Heart left ventricle (tissue), 16 donors: ENCODE measurements at regions not wholly inside any gene's neighbourhood (a gene's known extent, or its start where the extent isn't known, plus 50 kb on each side); places are given as distances from the start of the nearest gene placed in this dataset.

ENCODE experiments used
- ATAC-seq, 4 donors: fragments of 200-7000 bp; cut with Tn5 transposase; one replicate each; pipeline ENCODE4 v1.9.1; 2020 to 2022; ENCODE audit warnings: moderate library complexity in 4 of 4, mild to moderate bottlenecking in 3 of 4, moderate number of reproducible peaks in 1 of 4
- DNase-seq, 5 donors: peaks; one replicate each; pipeline ENCODE4 v3.0.0-alpha.2; 2020
- H3K27ac ChIP-seq, 12 donors: fragments of 200-600 bp; sonication (generic) in 4 of 12; one replicate each; pipeline versions ENCODE4 v1.5.0 to v1.8.0; 2016 to 2022; ENCODE audit warnings: mild to moderate bottlenecking in 2 of 12
- H3K27me3 ChIP-seq, 9 donors: fragments of 200-600 bp; sonication (generic) in 2 of 9; one replicate each; pipeline versions ENCODE4 v1.5.1 to v1.8.0; 2016 to 2022; ENCODE audit warnings: mild to moderate bottlenecking in 3 of 9
- H3K36me3 ChIP-seq, 9 donors: fragments of 200-600 bp; sonication (generic) in 2 of 9; one replicate each; pipeline versions ENCODE4 v1.5.0 to v1.8.0; 2018 to 2022; ENCODE audit warnings: mild to moderate bottlenecking in 2 of 9
- H3K4me1 ChIP-seq, 12 donors: fragments of 200-600 bp; sonication (generic) in 4 of 12; one replicate each; pipeline versions ENCODE4 v1.5.0 to v1.8.0; 2016 to 2022; ENCODE audit warnings: mild to moderate bottlenecking in 3 of 12
- H3K4me3 ChIP-seq, 12 donors: fragments of 200-600 bp; sonication (generic) in 4 of 12; one replicate each; pipeline versions ENCODE4 v1.5.0 to v1.8.0; 2017 to 2022; ENCODE audit warnings: mild to moderate bottlenecking in 9 of 12, moderate library complexity in 4 of 12
- H3K9me3 ChIP-seq, 12 donors: fragments of 200-600 bp; sonication (generic) in 4 of 12; one replicate each; pipeline versions ENCODE4 v1.5.0 to v1.8.0; 2016 to 2022; ENCODE audit warnings: mild to moderate bottlenecking in 1 of 12
- POLR2A ChIP-seq, 2 donors: fragments of 450-650 bp; IDR thresholded peaks; one replicate each; pipeline ENCODE4 v1.6.1; 2017; ENCODE audit warnings: antibody characterized with exemption in 2 of 2, mild to moderate bottlenecking in 2 of 2, moderate library complexity in 2 of 2
- WGBS, 4 donors: extraction: QIAGEN DNeasy Blood & Tissue Kit in 2 of 4; methylation state at CpG; one replicate each; pipeline versions ENCODE4 v1.1.5 to v1.1.7; 2013 to 2018; 5-methylcytosine and 5-hydroxymethylcytosine counted together
- intact Hi-C, 10 donors: fragments of 100-400 bp; cut with DNase I; formaldehyde crosslinking; loops; one replicate each; pipeline versions ENCODE4 v1.11.1 to v1.14.2; 2022
- TF ChIP-seq, protein P1 (sequence below), 12 donors: fragments of 200-600 bp; sonication (generic) in 4 of 12; IDR thresholded peaks; one replicate each; pipeline versions ENCODE4 v1.5.0 to v1.8.0; 2018 to 2022; ENCODE audit warnings: antibody characterized with exemption in 12 of 12, mild to moderate bottlenecking in 5 of 12
- donor health status: ischemic (EF 13 %, LVEDD 7.1; RV severe dilation, severe dysfunction).
- donor health status: healthy with polysubstance abuse.
- donor health status: DM: no; HTN: yes; CAD: no.
- donor health status: DM: no; HTN: no; CAD: no.
- donor health status: ischemic (EF 25% LVEDD 6.9; RV normal size, moderate dysfunction).
- donor health status: ischemic (EF 25% LVEDD 5.7; RV mildly dilated, moderate dysfunction).
- donor health status: healthy.
- donor health status: DM: yes; HTN: yes; CAD: no.
- donor health status: ischemic (EF 35%, LVEDD 5.7; RV mildly dilated, moderate dysfunction).
- donor health status: nonischemic (EF 11% LVEDD 7.7; RV severe dilation, severe dysfunction).
- donor health status: DM: yes; HTN: yes; CAD: no.
- donor health status: PGD.
- donor health status: ischemic (EF 29% LVEDD 5.4; RV normal size, mild dysfunction).
- donor health status: nonischemic (EF 23%, LVEDD 6.1; RV moderate dilation, normal function).

DNA sequence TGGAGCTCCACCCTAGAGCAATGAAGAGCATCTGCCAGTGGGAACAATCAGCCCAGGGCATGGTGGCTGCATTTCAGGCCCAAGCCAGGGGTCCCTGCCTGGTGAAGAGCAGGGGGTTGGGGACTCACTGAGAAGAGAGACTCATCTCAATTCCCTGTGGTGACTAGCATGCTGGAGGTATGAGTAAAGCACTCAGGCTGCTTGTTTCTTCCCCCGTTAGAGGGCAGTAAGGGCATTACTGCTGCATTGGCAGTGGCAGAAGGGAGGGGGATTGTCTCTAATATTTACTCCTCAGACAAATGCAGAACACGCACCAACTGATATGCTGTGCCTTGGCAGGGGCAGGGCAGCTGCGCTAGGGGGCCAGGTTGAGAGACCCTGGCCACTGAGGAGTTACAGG is 329.1 kb downstream of the SLITRK5 start:
- 74 to 92% (median 84%) methylated on average over 2 to 3 of the region's 3 CpGs for WGBS, 4 donors
- no peaks in the 10 kb centered on the region for H3K27me3 ChIP-seq
- no peak for TF ChIP-seq POLR2A (IDR thresholded peaks at IDR 0.05)
- TF ChIP-seq, protein P1, sequence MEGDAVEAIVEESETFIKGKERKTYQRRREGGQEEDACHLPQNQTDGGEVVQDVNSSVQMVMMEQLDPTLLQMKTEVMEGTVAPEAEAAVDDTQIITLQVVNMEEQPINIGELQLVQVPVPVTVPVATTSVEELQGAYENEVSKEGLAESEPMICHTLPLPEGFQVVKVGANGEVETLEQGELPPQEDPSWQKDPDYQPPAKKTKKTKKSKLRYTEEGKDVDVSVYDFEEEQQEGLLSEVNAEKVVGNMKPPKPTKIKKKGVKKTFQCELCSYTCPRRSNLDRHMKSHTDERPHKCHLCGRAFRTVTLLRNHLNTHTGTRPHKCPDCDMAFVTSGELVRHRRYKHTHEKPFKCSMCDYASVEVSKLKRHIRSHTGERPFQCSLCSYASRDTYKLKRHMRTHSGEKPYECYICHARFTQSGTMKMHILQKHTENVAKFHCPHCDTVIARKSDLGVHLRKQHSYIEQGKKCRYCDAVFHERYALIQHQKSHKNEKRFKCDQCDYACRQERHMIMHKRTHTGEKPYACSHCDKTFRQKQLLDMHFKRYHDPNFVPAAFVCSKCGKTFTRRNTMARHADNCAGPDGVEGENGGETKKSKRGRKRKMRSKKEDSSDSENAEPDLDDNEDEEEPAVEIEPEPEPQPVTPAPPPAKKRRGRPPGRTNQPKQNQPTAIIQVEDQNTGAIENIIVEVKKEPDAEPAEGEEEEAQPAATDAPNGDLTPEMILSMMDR (IDR thresholded peaks at IDR 0.05): no peak
- ATAC-seq (no peak), DNase-seq (no peak)
- no peaks in the 10 kb centered on the region for H3K4me1 ChIP-seq
- intact Hi-C loops: no loop called here
- no peaks in the 10 kb centered on the region for H3K36me3 ChIP-seq
- H3K4me3 ChIP-seq: no peak overlapping the region
- peaks cover 0 to 3% (median 0%) of the 10 kb centered on the region in 12 donors for H3K9me3 ChIP-seq
- H3K27ac ChIP-seq: no peak overlapping the region

DNA sequence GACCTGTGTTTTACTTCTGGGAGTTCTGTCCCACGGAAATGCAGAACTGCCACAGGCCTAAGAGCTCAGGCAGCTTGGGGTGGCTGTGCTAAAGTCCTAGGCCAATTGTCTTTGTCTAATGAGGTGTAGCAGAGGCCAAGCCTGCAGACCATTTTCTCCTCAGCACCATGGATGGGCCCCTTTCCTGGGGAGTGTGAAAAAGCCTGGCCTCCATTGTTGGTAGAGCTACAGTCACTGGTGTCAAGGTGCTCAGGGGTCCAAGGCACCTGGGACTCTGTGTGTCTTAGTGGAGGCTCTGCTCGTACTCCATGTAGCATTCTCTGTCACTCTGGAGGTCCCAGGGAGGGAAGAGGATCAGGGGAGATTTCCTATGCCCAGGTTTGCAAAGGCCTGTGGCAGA is 329.6 kb downstream of the SLITRK5 start:
- H3K27ac ChIP-seq: no peak overlapping the region
- H3K36me3 ChIP-seq: no peaks in the 10 kb centered on the region
- no peaks in the 10 kb centered on the region for H3K27me3 ChIP-seq
- ATAC-seq (no peak), DNase-seq (no peak)
- no peaks in the 10 kb centered on the region for H3K4me1 ChIP-seq
- TF ChIP-seq, protein P1 (IDR thresholded peaks at IDR 0.05): no peak
- TF ChIP-seq POLR2A (IDR thresholded peaks at IDR 0.05): no peak
- peaks cover 0 to 3% (median 0%) of the 10 kb centered on the region in 12 donors for H3K9me3 ChIP-seq
- H3K4me3 ChIP-seq: no peak overlapping the region
- 67 to 91% (median 74%) methylated on average over 1 to 2 of the region's 2 CpGs for WGBS, 4 donors
- intact Hi-C loops: no loop called here

DNA sequence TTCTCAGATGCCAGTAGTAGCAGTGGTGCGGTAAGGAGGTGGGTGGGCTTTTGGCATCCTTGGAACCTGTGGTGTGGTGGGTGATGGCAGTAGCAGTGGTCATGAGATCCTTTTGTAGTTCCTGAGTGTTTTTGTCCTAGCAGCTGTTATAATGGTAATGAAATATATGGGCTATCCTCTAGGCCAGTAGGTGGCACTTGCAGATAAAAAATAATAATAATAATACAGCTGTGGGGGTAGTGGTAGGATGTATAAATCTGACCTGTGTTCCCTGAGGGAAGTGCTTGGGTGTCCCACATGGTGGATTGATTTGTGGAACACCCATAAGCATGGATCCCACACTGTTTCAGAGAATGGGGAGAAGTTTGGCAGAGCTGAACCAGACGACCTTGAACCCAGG is 334.0 kb downstream of the SLITRK5 start:
- WGBS, 4 donors: 80 to 92% (median 90%) methylated on average over 2 of the region's 2 CpGs
- Histone ChIP-seq H3K4me3 (no peak overlapping the region), H3K4me1 (no peaks in the 10 kb centered on the region), H3K27me3 (no peaks in the 10 kb centered on the region), H3K36me3 (no peaks in the 10 kb centered on the region), H3K27ac (no peak overlapping the region), H3K9me3 (no peaks in the 10 kb centered on the region)
- DNase-seq: no peak
- no peak for TF ChIP-seq POLR2A (IDR thresholded peaks at IDR 0.05)
- TF ChIP-seq, protein P1 (IDR thresholded peaks at IDR 0.05): no peak
- intact Hi-C loops: no loop called here
- ATAC-seq: no peak

DNA sequence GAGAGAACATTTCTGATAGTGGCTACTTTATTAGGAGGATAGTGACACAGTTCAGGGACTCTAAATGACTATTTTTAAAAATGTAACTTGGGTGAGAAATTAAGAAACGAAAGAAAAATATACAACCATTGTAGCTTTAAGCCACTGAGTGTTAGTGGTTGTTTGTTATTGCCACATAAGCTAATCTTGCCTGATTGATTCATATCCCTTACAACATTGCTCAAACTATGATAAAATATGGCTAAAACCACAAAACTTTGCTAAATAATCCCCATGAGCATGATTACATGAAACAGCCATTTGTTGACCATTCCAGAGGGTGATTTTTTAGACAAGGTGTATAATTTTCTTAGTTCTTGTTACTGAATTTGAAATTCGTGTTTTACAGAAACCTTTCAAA is 343.4 kb downstream of the SLITRK5 start:
- no peak overlapping the region for H3K4me3 ChIP-seq
- DNase-seq (no peak), ATAC-seq (no peak)
- no peak for TF ChIP-seq POLR2A (IDR thresholded peaks at IDR 0.05)
- TF ChIP-seq, protein P1 (IDR thresholded peaks at IDR 0.05): no peak
- H3K4me1 ChIP-seq: no peaks in the 10 kb centered on the region
- 57 to 66% (median 64%) methylated on average over 2 of the region's 2 CpGs for WGBS, 4 donors
- no peaks in the 10 kb centered on the region for H3K36me3 ChIP-seq
- H3K9me3 ChIP-seq: no peaks in the 10 kb centered on the region
- intact Hi-C loops: no loop called here
- no peak overlapping the region for H3K27ac ChIP-seq
- H3K27me3 ChIP-seq: no peaks in the 10 kb centered on the region
